Esophagus squamous epithelium (tissue), 5 donors: ENCODE measurements at regions not wholly inside any gene's neighbourhood (a gene's known extent, or its start where the extent isn't known, plus 50 kb on each side); places are given as distances from the start of the nearest gene placed in this dataset.

ENCODE experiments used
- DNase-seq: peaks from one replicate; lab custom pipeline; 2025; lab: John Stamatoyannopoulos, UW
- H3K27ac ChIP-seq, 4 donors: fragments of 200-600 bp; sonication (generic); one replicate each; pipeline ENCODE4 v1.5.1; 2016 to 2019; ENCODE audit warnings: mild to moderate bottlenecking in 1 of 4
- H3K27me3 ChIP-seq, 4 donors: fragments of 200-600 bp; sonication (generic); 1 replicate in 3 of 4; 2 replicates in 1 of 4; pipeline versions ENCODE4 v1.5.1 to v1.6.0; 2017 to 2021; ENCODE audit warnings: antibody characterized with exemption in 1 of 4
- H3K36me3 ChIP-seq, 3 donors: fragments of 200-600 bp; sonication (generic); one replicate each; pipeline ENCODE4 v1.5.1; 2016 to 2019
- H3K4me1 ChIP-seq, 3 donors: fragments of 200-600 bp; sonication (generic); one replicate each; pipeline ENCODE4 v1.5.1; 2017 to 2019
- H3K4me3 ChIP-seq, 4 donors: fragments of 200-600 bp; sonication (generic); 1 replicate in 3 of 4; 2 replicates in 1 of 4; pipeline ENCODE4 v1.5.1; 2016 to 2019; ENCODE audit warnings: mild to moderate bottlenecking in 2 of 4, moderate library complexity in 1 of 4
- H3K9me3 ChIP-seq, 3 donors: fragments of 200-600 bp; sonication (generic); one replicate each; pipeline ENCODE4 v1.5.1; 2016 to 2019
- POLR2A ChIP-seq, 4 donors: fragments of 450-650 bp; IDR thresholded peaks; one replicate each; pipeline ENCODE4 v1.6.1; 2017; ENCODE audit warnings: antibody characterized with exemption in 4 of 4, mild to moderate bottlenecking in 4 of 4, moderate library complexity in 3 of 4
- WGBS, 2 donors: methylation state at CpG; one replicate each; pipeline ENCODE4 v1.1.5; 2018; 5-methylcytosine and 5-hydroxymethylcytosine counted together
- intact Hi-C: fragments of 100-400 bp; cut with DNase I; formaldehyde crosslinking; loops from one replicate; pipeline ENCODE4 v1.15.0; 2022
- TF ChIP-seq, protein P1 (sequence below), 6 experiments: fragments of 450-650 bp in 4 of 6; fragments of 200-600 bp in 2 of 6; sonication (generic) in 2 of 6; IDR thresholded peaks; one replicate each; pipeline ENCODE4 v1.5.1; 2016 to 2019; ENCODE audit warnings: antibody characterized with exemption in 6 of 6, mild to moderate bottlenecking in 4 of 6, moderate library complexity in 4 of 6
- donor health status: DM: yes; HTN: yes; CAD: no.

DNA sequence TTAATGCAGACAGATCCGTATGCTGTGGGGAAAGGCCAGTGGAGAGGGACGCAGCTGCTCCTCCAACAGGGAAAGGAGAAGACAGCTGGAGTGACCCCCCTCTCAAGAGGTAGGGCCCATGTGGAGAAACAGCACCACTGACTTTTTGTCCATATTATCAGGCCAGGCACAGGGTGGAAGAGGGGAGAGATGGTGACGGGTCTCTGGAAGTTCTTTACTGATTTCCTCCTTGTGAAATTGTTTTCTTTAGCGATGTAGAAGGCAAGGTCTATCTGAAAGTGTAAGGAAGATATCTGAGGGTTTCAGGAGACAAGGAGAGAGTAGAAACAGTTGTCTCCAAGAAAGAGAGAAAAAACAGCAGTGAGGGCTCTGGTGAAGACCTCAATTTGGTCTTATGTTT, 338.8 kb downstream of the VPS13C start:
- H3K4me1 ChIP-seq: no peaks in the 10 kb centered on the region
- intact Hi-C loops: no loop called here
- no peaks in the 10 kb centered on the region for H3K36me3 ChIP-seq

DNA sequence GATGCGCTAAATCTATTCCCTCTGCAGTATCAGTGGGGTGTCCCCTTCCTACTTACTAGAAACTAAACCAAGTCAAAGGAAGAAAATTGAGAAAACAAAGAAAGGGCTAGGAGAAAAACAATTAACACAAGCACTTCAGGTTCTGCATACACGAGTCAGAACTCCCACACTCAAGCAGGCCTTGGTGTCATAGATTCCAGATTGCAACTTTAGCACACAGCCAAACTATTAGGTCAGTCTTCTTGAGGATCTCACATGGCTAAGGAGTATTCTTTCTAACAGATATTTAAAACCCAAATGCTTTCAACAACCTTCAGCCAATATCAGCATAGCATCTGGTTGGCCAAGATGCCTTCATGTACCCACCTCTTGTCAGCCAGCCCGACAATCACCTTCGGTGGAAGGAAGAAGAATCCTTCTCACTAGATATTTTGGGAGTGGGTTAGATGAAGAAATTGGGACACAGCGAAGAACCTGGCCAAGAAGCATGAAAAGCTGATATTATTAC, 340.0 kb downstream of the VPS13C start:
- Histone ChIP-seq H3K9me3 (no peaks in the 10 kb centered on the region), H3K36me3 (no peaks in the 10 kb centered on the region), H3K4me3 (no peak overlapping the region), H3K4me1 (no peaks in the 10 kb centered on the region), H3K27ac (no peak overlapping the region), H3K27me3 (peaks cover 0 to under 1% (median 0%) of the 10 kb centered on the region in 4 donors)
- 83 to 84% methylated on average over 5 of the region's 5 CpGs for WGBS, 2 donors
- TF ChIP-seq, protein P1, sequence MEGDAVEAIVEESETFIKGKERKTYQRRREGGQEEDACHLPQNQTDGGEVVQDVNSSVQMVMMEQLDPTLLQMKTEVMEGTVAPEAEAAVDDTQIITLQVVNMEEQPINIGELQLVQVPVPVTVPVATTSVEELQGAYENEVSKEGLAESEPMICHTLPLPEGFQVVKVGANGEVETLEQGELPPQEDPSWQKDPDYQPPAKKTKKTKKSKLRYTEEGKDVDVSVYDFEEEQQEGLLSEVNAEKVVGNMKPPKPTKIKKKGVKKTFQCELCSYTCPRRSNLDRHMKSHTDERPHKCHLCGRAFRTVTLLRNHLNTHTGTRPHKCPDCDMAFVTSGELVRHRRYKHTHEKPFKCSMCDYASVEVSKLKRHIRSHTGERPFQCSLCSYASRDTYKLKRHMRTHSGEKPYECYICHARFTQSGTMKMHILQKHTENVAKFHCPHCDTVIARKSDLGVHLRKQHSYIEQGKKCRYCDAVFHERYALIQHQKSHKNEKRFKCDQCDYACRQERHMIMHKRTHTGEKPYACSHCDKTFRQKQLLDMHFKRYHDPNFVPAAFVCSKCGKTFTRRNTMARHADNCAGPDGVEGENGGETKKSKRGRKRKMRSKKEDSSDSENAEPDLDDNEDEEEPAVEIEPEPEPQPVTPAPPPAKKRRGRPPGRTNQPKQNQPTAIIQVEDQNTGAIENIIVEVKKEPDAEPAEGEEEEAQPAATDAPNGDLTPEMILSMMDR (IDR thresholded peaks at IDR 0.05): no peak
- TF ChIP-seq POLR2A (IDR thresholded peaks at IDR 0.05): no peak
- DNase-seq: no peak
- intact Hi-C loops: no loop called here

More for the DNA sequence above, 338.8 kb downstream of the VPS13C start:
- H3K4me3 ChIP-seq: no peak overlapping the region
- 83 to 88% methylated on average over 4 of the region's 4 CpGs for WGBS, 2 donors
- DNase-seq: no peak
- H3K27ac ChIP-seq: no peak overlapping the region
- H3K9me3 ChIP-seq: no peaks in the 10 kb centered on the region
- TF ChIP-seq, protein P1 (IDR thresholded peaks at IDR 0.05): no peak
- TF ChIP-seq POLR2A (IDR thresholded peaks at IDR 0.05): no peak
- peaks cover 0 to 13% (median 0%) of the 10 kb centered on the region in 4 donors for H3K27me3 ChIP-seq

DNA sequence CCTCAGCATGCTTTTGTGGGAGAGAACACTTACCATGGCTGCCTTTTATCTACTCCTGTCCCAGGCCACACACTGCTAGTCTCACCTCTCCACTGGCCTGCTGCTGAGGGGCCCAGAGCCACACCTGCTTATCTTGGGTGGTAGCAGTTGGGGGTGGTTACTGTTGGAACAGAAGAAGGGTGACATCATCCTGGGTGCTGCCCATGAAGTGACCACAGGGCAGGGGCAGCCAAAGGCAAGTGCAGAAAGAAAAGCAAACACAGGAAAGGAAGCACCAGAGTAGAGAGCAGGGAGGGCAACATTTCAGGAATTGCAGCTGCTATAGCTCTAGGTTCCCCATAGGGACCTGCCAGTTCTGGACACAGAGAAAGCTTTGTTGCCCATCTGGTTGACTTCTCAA, 345.2 kb downstream of the VPS13C start:
- TF ChIP-seq POLR2A (IDR thresholded peaks at IDR 0.05): no peak
- TF ChIP-seq, protein P1 (IDR thresholded peaks at IDR 0.05): no peak
- Histone ChIP-seq H3K4me3 (no peak overlapping the region), H3K9me3 (no peaks in the 10 kb centered on the region), H3K27me3 (no peaks in the 10 kb centered on the region), H3K4me1 (no peaks in the 10 kb centered on the region), H3K27ac (no peak overlapping the region), H3K36me3 (no peaks in the 10 kb centered on the region)
- no peak for DNase-seq
- intact Hi-C loops: no loop called here

DNA sequence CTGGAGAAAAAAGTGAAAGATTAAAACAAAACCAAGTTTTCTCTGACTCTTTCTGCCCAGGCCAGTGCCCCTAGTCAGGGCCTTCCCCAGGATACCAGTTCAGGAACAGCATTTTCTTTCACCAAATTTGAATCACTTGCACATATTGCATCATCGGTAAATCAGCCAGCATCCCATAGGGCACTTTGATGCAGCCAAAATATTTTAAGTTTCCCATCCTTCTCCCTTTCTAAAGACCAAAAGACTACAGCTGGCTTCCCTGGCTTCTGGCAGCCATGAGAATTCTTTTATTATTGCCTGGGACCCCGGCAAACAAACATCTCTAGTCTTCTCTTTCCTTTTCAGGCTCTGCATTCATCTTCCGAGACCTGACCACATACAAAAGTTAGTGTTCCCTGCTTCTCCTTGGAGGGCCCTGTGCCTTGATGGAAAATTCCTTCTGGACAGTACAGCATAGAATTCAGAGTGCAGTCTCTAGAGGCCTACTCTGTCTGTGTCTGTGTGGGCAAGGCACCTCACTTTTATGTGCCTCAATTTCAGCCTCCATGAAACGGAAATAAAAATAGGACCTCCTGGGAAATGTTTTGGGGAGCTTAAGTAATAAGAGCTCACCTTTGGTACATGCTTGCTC, 348.0 kb downstream of the VPS13C start:
- intact Hi-C loops: no loop called here
- DNase-seq: no peak
- H3K4me1 ChIP-seq: no peaks in the 10 kb centered on the region
- WGBS, 2 donors: 81 to 85% methylated on average over 4 of the region's 4 CpGs
- H3K4me3 ChIP-seq: no peak overlapping the region
- TF ChIP-seq, protein P1 (IDR thresholded peaks at IDR 0.05): no peak
- TF ChIP-seq POLR2A (IDR thresholded peaks at IDR 0.05): no peak
- no peaks in the 10 kb centered on the region for H3K9me3 ChIP-seq
- H3K36me3 ChIP-seq: no peaks in the 10 kb centered on the region
- no peak overlapping the region for H3K27ac ChIP-seq
- H3K27me3 ChIP-seq: no peaks in the 10 kb centered on the region

DNA sequence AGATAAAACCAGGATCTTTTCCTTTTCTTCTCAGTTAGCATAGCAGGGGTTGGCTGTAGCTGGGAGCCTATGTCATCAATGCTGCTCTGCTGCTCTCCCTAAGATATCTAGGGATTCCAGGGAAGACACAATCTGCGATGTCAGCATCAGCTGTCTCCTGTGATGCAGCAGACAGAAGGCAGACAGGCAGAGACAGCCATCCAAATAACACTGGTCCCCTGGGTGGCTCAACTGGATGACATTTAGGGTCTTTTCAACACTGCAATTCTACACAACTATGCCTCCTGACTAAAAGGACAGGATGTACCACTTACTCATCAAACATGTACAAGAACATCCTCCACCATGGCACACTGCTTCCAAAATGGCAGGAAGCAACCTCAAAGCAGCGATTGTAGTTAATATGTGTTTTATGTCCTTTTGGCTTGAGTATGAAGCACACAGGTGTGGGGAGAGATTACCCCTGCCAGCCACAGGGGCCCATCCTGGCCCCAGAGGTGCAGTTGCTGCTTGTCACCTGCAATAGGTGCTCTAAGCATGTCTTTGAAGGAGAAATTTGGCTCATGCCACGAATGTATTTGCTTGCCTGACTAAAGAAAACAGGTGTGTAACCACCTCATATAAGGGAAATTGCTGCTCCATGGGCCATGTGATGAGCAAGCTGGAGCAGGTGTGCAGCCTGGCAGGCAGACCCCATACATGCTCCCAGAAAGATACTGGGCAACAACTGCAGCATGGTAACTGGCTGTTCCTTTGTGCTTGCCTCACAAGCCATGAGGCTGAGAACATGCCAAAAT, 357.8 kb downstream of the VPS13C start:
- no peak for DNase-seq
- peaks cover 0 to 4% (median 0%) of the 10 kb centered on the region in 3 donors for H3K4me1 ChIP-seq

More for the DNA sequence above, 357.8 kb downstream of the VPS13C start:
- H3K9me3 ChIP-seq: no peaks in the 10 kb centered on the region
- H3K27ac ChIP-seq: no peak overlapping the region
- peaks cover 0 to 4% (median 0%) of the 10 kb centered on the region in 4 donors for H3K27me3 ChIP-seq
- 37 to 74% methylated on average over 3 of the region's 3 CpGs for WGBS, 2 donors
- intact Hi-C loops: no loop called here
- TF ChIP-seq POLR2A (IDR thresholded peaks at IDR 0.05): no peak
- TF ChIP-seq, protein P1 (IDR thresholded peaks at IDR 0.05): peak in 2 of 6 experiments; percentile 32 to 52
- no peaks in the 10 kb centered on the region for H3K36me3 ChIP-seq
- H3K4me3 ChIP-seq: no peak overlapping the region
